ENCODE measurements at regions not wholly inside any gene's neighbourhood (a gene's known extent, or its start where the extent isn't known, plus 50 kb on each side); places are given as distances from the start of the nearest gene placed in this dataset.

- no peak; the same call in 1 of the 2 replicates for TF ChIP-seq ELF4 (IDR thresholded peaks at IDR 0.05)
- no peak for TF ChIP-seq PKNOX1 (IDR thresholded peaks at IDR 0.05)
- TF ChIP-seq BHLHE40 (IDR thresholded peaks at IDR 0.05; ENCODE audit: borderline replicate concordance) = no peak
Observed at GRCh38 chr19:27793644-27794493, 1419.1 kb downstream of the UQCRFS1 start.
